ENCODE measurements at regions not wholly inside any gene's neighbourhood (a gene's known extent, or its start where the extent isn't known, plus 50 kb on each side); places are given as distances from the start of the nearest gene placed in this dataset.

DNA sequence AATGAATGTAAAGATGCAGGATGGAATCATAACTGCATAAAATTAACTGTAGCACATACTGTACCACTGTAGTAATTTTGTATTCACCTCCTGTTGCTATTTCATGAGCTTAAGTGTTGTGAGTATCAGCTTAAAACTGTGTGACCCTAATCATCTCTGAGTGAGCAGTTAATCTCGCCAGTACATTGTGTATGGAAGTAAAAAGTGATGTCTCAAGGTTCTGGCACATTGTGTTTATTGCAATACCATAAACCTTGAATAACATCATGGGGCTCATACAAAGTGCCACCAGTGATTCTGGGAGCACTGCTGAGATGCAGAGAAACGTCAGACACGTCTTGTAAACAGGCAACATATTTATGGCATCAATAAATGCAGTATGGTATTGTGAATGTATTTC lies 124.5 kb downstream of the PMAIP1 start (continued):
- TF ChIP-seq FOS (IDR thresholded peaks at IDR 0.05; ENCODE audit: borderline replicate concordance, extremely low read depth, insufficient read length) (no peak), EED (IDR thresholded peaks at IDR 0.05; ENCODE audit: low read depth) (no peak), HDGF (IDR thresholded peaks at IDR 0.05) (no peak)

GRCh38 chr18:60022671-60023276 lies 123.0 kb downstream of the PMAIP1 start:
- Histone ChIP-seq H3K4me2 (ENCODE audit: control insufficient read depth, insufficient read depth) (no peak overlapping the region), H3K79me2 (ENCODE audit: control insufficient read depth, insufficient read depth, low read length) (no peaks in the 10 kb centered on the region), H3K9me3 (replicated peaks; ENCODE audit: control insufficient read depth, insufficient read depth, low read length) (no peaks in the 10 kb centered on the region; the same call in 2 of the 3 replicates), H3K4me3 (no peak overlapping the region), H3K36me3 (ENCODE audit: control insufficient read depth in 2 of 2, insufficient read depth in 2 of 2, low read length in 1 of 2) (no peaks in the 10 kb centered on the region), H3K9ac (ENCODE audit: control insufficient read depth, insufficient read depth, low read length) (no peak overlapping the region), H3K27me3 (replicated peaks in 1 of 2; ENCODE audit: control insufficient read depth in 2 of 2, insufficient read depth in 2 of 2, low read length in 1 of 2) (no peaks in the 10 kb centered on the region), H3K27ac (ENCODE audit: control insufficient read depth, insufficient read depth) (no peak overlapping the region), H3K4me1 (ENCODE audit: control insufficient read depth, insufficient read depth, low read length) (no peaks in the 10 kb centered on the region), H2AFZ (ENCODE audit: control insufficient read depth, low read depth, low read length) (no peak overlapping the region), H4K20me1 (ENCODE audit: control insufficient read depth, insufficient read depth) (no peaks in the 10 kb centered on the region)
- DNase-seq (ENCODE audit: low read depth, low spot score) (peak; percentile 7), ATAC-seq (peak; percentile 51), FAIRE-seq (no peak)
- intact Hi-C loops (cut with micrococcal nuclease; ENCODE audit: unreplicated experiment) = no loop called here
- ChIA-PET SMC1A (ENCODE audit: uncharacterized antibody, unreplicated experiment) (no interaction called here), RAD21 (ENCODE audit: unreplicated experiment) (interaction anchor here (2.1 kb wide), 1 partner anchor 186 kb away, joined by 10 read pairs; no protein-coding TSS in a partner anchor), CTCF (interaction anchor here (0.7 to 0.9 kb wide), 2 partner anchors 26 to 35 kb away, joined by 3 read pairs; no protein-coding TSS in a partner anchor), POLR2A (no interaction called here)
- in situ Hi-C loops (cut with MboI) = no loop called here
- 43% methylated on average over 2 of the region's 2 CpGs for WGBS (ENCODE audit: insufficient coverage, insufficient replicate concordance, low lambda C conversion rate, missing lambda C conversion rate)
- TF ChIP-seq ATF7 (IDR thresholded peaks at IDR 0.05; ENCODE audit: low read depth) (no peak), POLR2A (IDR thresholded peaks at IDR 0.05; ENCODE audit: low read depth, low read length) (no peak), SPI1 (IDR thresholded peaks at IDR 0.05; ENCODE audit: borderline replicate concordance, insufficient read depth, low read depth, low read length) (peak; percentile 49; the same call in 1 of the 2 replicates), SUPT20H (IDR thresholded peaks at IDR 0.05; ENCODE audit: borderline replicate concordance, control insufficient read depth, low read depth, low read length) (no peak), PAX5 (IDR thresholded peaks at IDR 0.05; ENCODE audit: borderline replicate concordance, low read depth, low read length) (no peak), IRF4 (IDR thresholded peaks at IDR 0.05; ENCODE audit: low read depth, low read length) (no peak), RUNX3 (IDR thresholded peaks at IDR 0.05; ENCODE audit: low read length) (no peak), PML (IDR thresholded peaks at IDR 0.05; ENCODE audit: low read length) (no peak), IKZF1 (conservative IDR thresholded peaks at IDR 0.05) (no peak), NFIC (IDR thresholded peaks at IDR 0.05; ENCODE audit: low read depth, low read length) (no peak), TCF7 (IDR thresholded peaks at IDR 0.05; ENCODE audit: borderline replicate concordance) (no peak), YBX1 (IDR thresholded peaks at IDR 0.05) (no peak), PAX8 (IDR thresholded peaks at IDR 0.05) (no peak), BHLHE40 (IDR thresholded peaks at IDR 0.05; ENCODE audit: borderline replicate concordance in 1 of 2, low read depth in 2 of 2, low read length in 1 of 2) (peak; percentile 71 to 82; a peak in 3 of 4 replicates)
- TF ChIP-seq, protein P1, sequence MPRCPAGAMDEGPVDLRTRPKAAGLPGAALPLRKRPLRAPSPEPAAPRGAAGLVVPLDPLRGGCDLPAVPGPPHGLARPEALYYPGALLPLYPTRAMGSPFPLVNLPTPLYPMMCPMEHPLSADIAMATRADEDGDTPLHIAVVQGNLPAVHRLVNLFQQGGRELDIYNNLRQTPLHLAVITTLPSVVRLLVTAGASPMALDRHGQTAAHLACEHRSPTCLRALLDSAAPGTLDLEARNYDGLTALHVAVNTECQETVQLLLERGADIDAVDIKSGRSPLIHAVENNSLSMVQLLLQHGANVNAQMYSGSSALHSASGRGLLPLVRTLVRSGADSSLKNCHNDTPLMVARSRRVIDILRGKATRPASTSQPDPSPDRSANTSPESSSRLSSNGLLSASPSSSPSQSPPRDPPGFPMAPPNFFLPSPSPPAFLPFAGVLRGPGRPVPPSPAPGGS (IDR thresholded peaks at IDR 0.05; ENCODE audit: borderline replicate concordance, insufficient read depth, low read depth, low read length, poor library complexity, severe bottlenecking) = no peak
- no TSS peak for BruUV-seq (replicated peaks)

Measured in GM12878 (cell line).